GM21723 (cell line): ENCODE measurements at regions not wholly inside any gene's neighbourhood (a gene's known extent, or its start where the extent isn't known, plus 50 kb on each side); places are given as distances from the start of the nearest gene placed in this dataset.

Experiments
- ATAC-seq: cut with Tn5 transposase; IDR thresholded peaks from one replicate; pipeline ENCODE4 v1.9.1; 2021; ENCODE audit warnings: mild to moderate bottlenecking, moderate library complexity; ENCODE audit not compliant: unreplicated experiment

- ATAC-seq, result no peak
Measured at GRCh38 chr2:217262911-217263310, 403.0 kb upstream of the TNP1 start.

GRCh38 chr2:217261452-217261851, 401.6 kb upstream of the TNP1 start:
- no peak for ATAC-seq

- no peak for ATAC-seq
Measured at GRCh38 chr2:217260441-217261115, 400.7 kb upstream of the TNP1 start.

DNA sequence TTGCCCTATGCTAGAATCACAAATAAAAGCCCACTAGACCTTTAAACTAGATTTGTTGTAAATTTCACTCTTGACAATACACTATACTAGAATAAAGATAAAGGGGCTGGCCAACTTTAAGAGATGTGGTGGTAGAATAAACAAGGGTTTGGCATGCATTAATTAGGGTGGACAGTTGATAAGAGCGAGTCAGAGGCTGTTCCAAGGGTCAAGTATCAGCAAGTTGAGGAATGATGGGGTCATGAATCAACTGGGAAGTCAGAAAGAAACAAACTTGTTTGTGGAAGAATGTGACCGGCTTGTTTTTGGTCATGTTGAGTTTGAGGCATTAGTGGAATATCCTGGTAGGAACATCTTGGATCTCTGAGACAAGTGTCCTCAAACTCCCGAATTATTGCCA, 398.3 kb upstream of the TNP1 start:
- no peak for ATAC-seq

GRCh38 chr2:217256251-217256650, 396.4 kb upstream of the TNP1 start:
- ATAC-seq, result no peak

GRCh38 chr2:217254111-217254510, 394.2 kb upstream of the TNP1 start:
- no peak for ATAC-seq

DNA sequence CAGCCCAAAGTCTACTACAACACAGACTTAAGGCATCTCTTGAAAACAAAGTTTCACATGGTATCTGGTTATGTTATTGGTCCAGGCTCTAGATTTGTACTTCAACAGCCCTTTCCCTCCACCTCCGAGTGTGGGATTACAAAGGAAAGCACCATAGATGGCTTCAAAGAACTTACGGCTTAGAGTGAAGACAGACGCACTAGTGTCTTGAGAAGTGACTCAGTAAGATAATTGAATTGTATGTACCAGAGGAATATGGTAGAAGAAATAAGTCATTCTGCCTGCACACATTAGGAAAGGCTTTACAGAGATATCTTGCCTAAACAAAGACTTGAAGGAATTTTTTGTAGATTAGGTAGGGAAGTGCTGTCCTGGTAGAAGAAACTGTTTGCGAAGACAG, 392.3 kb upstream of the TNP1 start:
- ATAC-seq, result no peak

GRCh38 chr2:217250013-217250524, 390.2 kb upstream of the TNP1 start:
- no peak for ATAC-seq

GRCh38 chr2:217249121-217250012, 389.5 kb upstream of the TNP1 start:
- no peak for ATAC-seq

GRCh38 chr2:217248312-217248935, 388.6 kb upstream of the TNP1 start:
- ATAC-seq, result peak; percentile 98

- no peak for ATAC-seq
Measured at GRCh38 chr2:217247476-217247875, 387.6 kb upstream of the TNP1 start.

DNA sequence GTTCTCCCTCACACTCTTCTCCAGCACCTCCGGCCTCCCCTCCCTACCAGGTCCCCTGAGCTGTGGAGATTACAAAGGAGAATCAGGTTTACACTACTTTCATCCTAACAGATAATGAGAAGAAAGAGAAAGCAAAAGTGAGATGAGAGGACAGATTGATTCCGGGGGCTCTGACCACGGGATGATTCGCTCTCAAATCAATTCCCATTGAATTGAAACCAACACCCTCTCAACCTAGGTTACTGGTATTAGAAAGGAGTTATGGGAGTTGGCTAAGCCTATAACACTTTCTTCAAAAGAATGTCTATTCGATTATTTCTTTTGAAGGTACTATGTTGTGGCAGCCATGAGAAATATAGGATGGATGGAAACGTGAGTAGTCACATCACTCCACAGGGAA, 386.2 kb upstream of the TNP1 start:
- no peak for ATAC-seq

DNA sequence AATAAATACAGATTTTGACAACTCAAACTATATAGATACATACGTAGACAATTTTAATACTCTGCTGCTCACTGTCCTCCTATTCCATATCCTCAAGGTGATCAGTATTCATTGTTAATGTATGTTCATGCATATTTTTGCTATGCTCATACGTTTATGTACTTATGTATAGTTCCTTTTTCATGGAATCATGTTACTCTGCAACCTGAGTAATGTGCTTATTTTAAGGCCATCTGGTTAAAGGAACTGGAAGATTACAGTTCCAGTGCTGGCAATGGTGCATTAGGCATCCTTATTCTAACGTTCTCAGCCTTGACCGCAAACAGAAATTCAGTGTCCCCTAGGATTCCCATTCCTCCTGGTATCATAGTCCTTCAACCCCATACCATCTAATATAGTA, 385.0 kb upstream of the TNP1 start:
- no peak for ATAC-seq

DNA sequence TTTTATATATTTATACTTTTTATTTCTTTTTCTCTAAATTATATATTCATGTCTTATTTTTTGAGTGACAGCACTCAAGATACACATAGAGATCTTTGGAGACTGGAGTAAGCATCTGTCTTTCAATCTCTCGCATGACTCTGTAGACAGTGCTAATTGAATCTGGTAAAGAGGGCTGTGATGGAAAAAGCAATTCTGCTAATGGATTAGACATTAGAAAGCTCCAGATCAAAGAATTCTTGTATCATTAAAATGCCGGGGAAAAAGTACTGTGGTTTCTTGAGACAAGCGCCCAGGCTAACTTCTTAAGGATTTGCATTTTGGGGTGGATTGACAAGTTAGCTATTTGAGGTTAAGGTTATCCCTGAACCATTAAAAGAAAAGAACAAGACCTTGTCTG, 383.1 kb upstream of the TNP1 start:
- no peak for ATAC-seq

DNA sequence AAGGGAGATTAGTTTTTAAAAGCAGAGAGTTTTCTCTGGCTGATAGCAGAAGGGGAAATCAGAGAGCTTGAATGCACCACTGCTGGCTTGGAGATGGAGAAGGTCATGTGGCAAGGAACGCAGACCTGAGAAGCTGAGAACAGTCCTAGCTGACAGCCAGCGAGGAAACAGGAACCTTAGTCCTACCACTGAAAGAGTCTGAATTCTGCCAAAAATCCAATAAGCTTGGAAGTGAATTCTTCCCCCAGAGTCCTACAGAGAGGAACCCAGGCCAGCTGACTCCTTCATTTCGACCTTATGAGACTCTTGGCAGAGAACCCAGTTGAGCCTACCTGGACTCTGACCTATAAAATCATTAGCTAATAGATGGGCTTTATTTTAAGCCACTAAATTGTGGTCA, 371.9 kb upstream of the TNP1 start:
- no peak for ATAC-seq

DNA sequence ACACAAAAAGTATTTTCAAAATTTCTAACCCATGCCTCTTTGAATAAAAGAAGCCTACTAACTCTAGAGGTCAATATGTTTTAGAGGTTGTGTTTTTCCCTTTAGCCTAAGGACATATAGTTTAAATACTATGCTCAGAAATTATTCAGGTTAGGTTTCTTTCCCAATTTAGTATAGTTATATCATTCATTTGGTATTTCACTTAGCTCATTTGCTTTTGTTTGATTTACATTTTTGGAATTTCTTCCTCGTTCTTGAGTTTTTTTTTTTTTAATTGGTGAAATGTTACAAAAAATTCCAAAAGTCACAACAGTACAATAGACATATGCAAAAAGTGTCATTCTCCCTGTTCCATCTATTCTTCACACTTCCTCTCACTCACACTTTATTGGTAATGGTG, 371.3 kb upstream of the TNP1 start:
- ATAC-seq, result no peak

DNA sequence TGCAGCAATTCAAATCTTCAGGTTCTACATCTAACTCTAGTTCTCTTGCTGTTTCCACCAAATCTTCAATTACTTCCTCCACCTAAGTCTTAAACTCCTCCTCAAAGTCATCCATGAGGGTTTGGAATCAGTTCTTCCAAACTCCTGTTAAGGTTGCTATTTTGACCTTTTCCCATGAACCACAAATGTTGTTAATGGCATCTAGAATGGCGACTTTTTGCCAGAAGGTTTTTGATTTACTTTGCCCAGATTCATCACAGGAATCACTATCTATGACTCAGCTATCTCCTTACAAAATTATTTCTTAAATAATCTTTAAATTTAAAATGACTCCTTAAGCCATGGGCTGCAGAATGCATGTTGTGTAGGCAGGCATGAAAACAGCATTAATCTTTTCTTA, 368.9 kb upstream of the TNP1 start:
- ATAC-seq, result no peak

DNA sequence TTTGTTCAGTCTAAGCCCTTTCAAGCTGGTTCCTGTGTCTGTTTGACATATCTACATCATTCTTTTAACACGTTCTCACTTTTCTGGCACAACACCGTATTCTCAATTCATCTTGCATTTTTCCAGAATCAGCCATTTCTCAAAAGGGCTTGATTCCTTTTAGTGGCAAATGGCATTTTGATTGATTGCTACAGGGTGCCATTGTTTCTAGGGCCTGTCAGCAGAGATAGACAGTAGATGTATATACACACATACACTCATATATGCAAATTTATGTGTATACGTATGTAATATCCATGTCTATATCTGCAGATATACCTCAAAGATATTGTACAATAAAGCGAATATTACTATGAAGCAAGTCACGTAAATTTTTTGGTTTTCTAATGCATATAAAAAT, 367.9 kb upstream of the TNP1 start:
- no peak for ATAC-seq

- no peak for ATAC-seq
Measured at GRCh38 chr2:217225596-217225995, 365.7 kb upstream of the TNP1 start.

DNA sequence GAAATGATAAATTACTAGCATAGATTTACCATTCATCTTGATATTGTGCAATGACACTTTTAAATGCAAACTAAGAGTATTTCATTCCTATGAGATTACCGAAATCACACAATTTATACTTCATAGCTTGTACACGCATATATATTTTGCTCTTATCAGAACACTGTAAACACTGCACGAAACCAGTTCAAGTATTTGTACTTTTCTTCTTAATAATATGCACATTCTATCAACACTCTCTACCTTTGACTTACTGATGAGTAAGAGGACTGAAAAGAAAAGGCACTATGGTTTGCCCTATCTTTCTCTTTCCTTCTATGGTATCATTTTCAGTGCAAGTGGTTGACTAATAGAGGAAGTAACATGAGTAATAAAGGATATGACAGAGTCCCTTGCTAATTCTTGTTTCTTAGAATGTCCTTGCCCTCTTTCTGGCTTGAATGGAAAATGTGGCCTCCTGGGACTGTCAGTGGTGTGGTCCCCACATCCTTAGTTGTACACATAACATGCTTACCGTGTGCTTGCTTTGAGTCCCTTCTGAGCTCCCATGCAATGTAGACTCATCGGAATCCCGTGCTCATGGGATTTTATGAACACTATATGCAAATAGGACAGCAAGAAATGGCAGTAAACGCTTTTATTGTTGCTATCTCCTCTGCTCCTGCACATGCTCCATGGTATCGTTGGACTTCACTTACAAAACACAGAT, 363.5 kb upstream of the TNP1 start:
- peak; percentile 76 for ATAC-seq

DNA sequence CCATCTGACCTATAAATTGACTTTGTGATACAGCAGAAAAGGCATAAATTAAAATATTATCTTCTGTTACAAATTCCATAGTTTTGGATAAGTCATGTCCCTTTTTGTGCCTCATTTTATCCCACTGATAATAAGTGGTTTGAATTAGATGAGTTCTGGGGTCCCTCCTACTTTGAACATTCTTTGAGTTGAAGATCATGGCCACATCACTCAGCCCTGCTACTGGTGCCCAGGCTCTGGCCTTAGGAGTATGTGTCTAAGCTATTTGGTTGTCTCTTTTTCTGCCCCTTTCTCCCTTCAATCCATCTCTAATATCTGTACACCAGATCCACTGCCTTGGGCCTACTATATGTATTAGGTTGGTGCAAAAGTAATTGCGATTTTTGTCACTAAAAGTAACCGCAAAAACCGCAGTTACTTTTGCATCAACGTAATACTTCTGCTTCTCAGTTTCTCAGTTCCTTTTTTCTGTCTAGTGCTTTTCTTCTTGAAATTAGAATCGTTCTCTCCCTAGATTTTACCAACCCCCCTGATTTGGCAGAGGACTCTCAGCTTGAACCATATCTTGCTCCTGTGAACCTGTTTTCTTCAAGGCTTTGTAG, 362.5 kb upstream of the TNP1 start:
- ATAC-seq, result peak; percentile 45
